H1 (cell line): ENCODE measurements at regions not wholly inside any gene's neighbourhood (a gene's known extent, or its start where the extent isn't known, plus 50 kb on each side); places are given as distances from the start of the nearest gene placed in this dataset.

Experiments used
- CTCF ChIA-PET: fragments of 300-600 bp; sonication (Branson Sonifier 250); formaldehyde crosslinking; loops from one replicate; lab custom pipeline; 2021; ENCODE audit not compliant: partially characterized antibody; lab: Charles Lee
- POLR2A ChIA-PET: fragments of 300-600 bp; sonication (Branson Sonifier 250); formaldehyde crosslinking; loops from one replicate; lab custom pipeline; 2021; ENCODE audit warnings: inconsistent platforms; ENCODE audit not compliant: partially characterized antibody; lab: Charles Lee
- DNase-seq, 2 experiments: peaks; one replicate each; pipeline versions ENCODE4 v3.0.0 to v3.0.0-alpha.2; 2010 to 2022; ENCODE audit warnings: low spot score in 2 of 2, low read depth in 1 of 2, mixed read lengths in 1 of 2
- FAIRE-seq: peaks from 2 replicates; lab custom pipeline; 2011; peaks lifted over from hg19 to GRCh38; lab: Jason Lieb, UNC
- H2AFZ ChIP-seq: 2 replicates; pipeline ENCODE4 v1.8.1; 2012; ENCODE audit warnings: low read length, inconsistent platforms
- H2AK5ac ChIP-seq: 2 replicates; pipeline ENCODE4 v1.6.1; 2013; ENCODE audit warnings: low read depth, low read length
- H2BK120ac ChIP-seq: replicated peaks from 2 replicates; pipeline ENCODE3; 2013; ENCODE audit warnings: low read depth, low read length, inconsistent platforms
- H2BK12ac ChIP-seq: 2 replicates; pipeline ENCODE4 v1.6.1; 2013; ENCODE audit warnings: low read depth, low read length
- H2BK15ac ChIP-seq: 2 replicates; pipeline ENCODE4 v1.6.1; 2013; ENCODE audit warnings: low read length
- H2BK20ac ChIP-seq: 2 replicates; pipeline ENCODE4 v1.6.1; 2013; ENCODE audit warnings: low read length
- H2BK5ac ChIP-seq: 2 replicates; pipeline ENCODE4 v1.6.1; 2013; ENCODE audit warnings: low read depth, low read length
- H3K14ac ChIP-seq: 2 replicates; pipeline ENCODE4 v1.6.1; 2013; ENCODE audit warnings: inconsistent platforms; ENCODE audit not compliant: insufficient read length
- H3K18ac ChIP-seq: 2 replicates; pipeline ENCODE4 v1.6.1; 2013; ENCODE audit warnings: low read length; ENCODE audit errors: extremely low read depth
- H3K23ac ChIP-seq: 2 replicates; pipeline ENCODE4 v1.6.1; 2013; ENCODE audit warnings: inconsistent platforms; ENCODE audit not compliant: insufficient read length
- H3K23me2 ChIP-seq: 2 replicates; pipeline ENCODE4 v1.6.1; 2013; ENCODE audit warnings: low read depth, low read length
- H3K27ac ChIP-seq: 2 replicates; pipeline ENCODE4 v1.6.1; 2011; ENCODE audit warnings: low read depth, low read length, inconsistent platforms
- H3K27me3 ChIP-seq, 4 experiments: replicated peaks in 1 of 4; 1 replicate in 1 of 4; 2 replicates in 3 of 4; pipeline versions ENCODE4 v1.6.1 to v1.8.1; 2011 to 2013; ENCODE audit warnings: low read length in 3 of 4, mild to moderate bottlenecking in 3 of 4, inconsistent platforms in 2 of 4, mixed read lengths in 2 of 4, moderate library complexity in 1 of 4; ENCODE audit not compliant: control insufficient read depth in 3 of 4, insufficient read depth in 3 of 4; ENCODE audit errors: extremely low read depth in 1 of 4
- H3K36me3 ChIP-seq, 4 experiments: 2 replicates each; pipeline versions ENCODE4 v1.6.1 to v1.8.1; 2011 to 2013; ENCODE audit warnings: mild to moderate bottlenecking in 4 of 4, low read length in 3 of 4, moderate library complexity in 2 of 4, control low read depth in 1 of 4, inconsistent platforms in 1 of 4; ENCODE audit not compliant: insufficient read depth in 4 of 4, control insufficient read depth in 2 of 4
- H3K4ac ChIP-seq: replicated peaks from 2 replicates; pipeline ENCODE3; 2013; ENCODE audit warnings: low read length, low read depth, mixed read lengths, inconsistent platforms; ENCODE audit not compliant: insufficient read length
- H3K4me1 ChIP-seq, 4 experiments: replicated peaks in 1 of 4; 1 replicate in 1 of 4; 2 replicates in 3 of 4; pipeline versions ENCODE4 v1.6.1 to v1.8.1; 2011 to 2013; ENCODE audit warnings: low read length in 3 of 4, inconsistent platforms in 2 of 4, mixed read lengths in 1 of 4; ENCODE audit not compliant: insufficient read depth in 4 of 4, control insufficient read depth in 3 of 4
- H3K4me2 ChIP-seq, 2 experiments: 2 replicates each; pipeline versions ENCODE4 v1.6.1 to v1.8.1; 2011 to 2013; ENCODE audit warnings: low read depth in 2 of 2, low read length in 2 of 2, control low read depth in 1 of 2, inconsistent platforms in 1 of 2, mild to moderate bottlenecking in 1 of 2; ENCODE audit not compliant: insufficient read depth in 1 of 2
- H3K4me3 ChIP-seq, 4 experiments: fragments of 200-600, 300-600 bp in 1 of 4; sonication (generic), shearing (Covaris generic), sonication (Bioruptor Twin) in 1 of 4; 2 replicates each; pipeline versions ENCODE4 v1.5.1 to v1.8.1; 2011 to 2016; ENCODE audit warnings: low read length in 4 of 4, low read depth in 3 of 4, control low read depth in 2 of 4, inconsistent platforms in 2 of 4, mild to moderate bottlenecking in 2 of 4, mixed read lengths in 1 of 4, moderate library complexity in 1 of 4; ENCODE audit not compliant: insufficient read depth in 2 of 4; ENCODE audit errors: extremely low read depth in 1 of 4
- H3K56ac ChIP-seq: replicated peaks from 2 replicates; pipeline ENCODE3; 2013; ENCODE audit warnings: low read depth, mild to moderate bottlenecking, mixed read lengths, low read length, inconsistent platforms; ENCODE audit not compliant: insufficient read length
- H3K79me1 ChIP-seq: 2 replicates; pipeline ENCODE4 v1.6.1; 2013; ENCODE audit warnings: low read depth, low read length, control low read depth
- H3K79me2 ChIP-seq, 2 experiments: 2 replicates each; pipeline versions ENCODE4 v1.6.1 to v1.8.1; 2012 to 2013; ENCODE audit warnings: low read length in 2 of 2, mild to moderate bottlenecking in 2 of 2, inconsistent platforms in 1 of 2; ENCODE audit not compliant: insufficient read depth in 2 of 2, control insufficient read depth in 1 of 2
- H3K9ac ChIP-seq, 4 experiments: replicated peaks in 1 of 4; 1 replicate in 1 of 4; 2 replicates in 3 of 4; pipeline versions ENCODE4 v1.6.1 to v1.8.1; 2011 to 2013; ENCODE audit warnings: low read depth in 3 of 4, low read length in 3 of 4, control low read depth in 2 of 4, mild to moderate bottlenecking in 2 of 4, moderate library complexity in 2 of 4, inconsistent platforms in 1 of 4; ENCODE audit errors: extremely low read depth in 1 of 4
- H3K9me3 ChIP-seq, 2 experiments: 2 replicates each; pipeline versions ENCODE4 v1.6.1 to v1.8.1; 2012 to 2013; ENCODE audit warnings: mild to moderate bottlenecking in 2 of 2, moderate library complexity in 2 of 2, control low read depth in 1 of 2, inconsistent platforms in 1 of 2, low read depth in 1 of 2, low read length in 1 of 2, mixed read lengths in 1 of 2; ENCODE audit not compliant: insufficient read depth in 2 of 2
- H4K20me1 ChIP-seq, 2 experiments: replicated peaks in 1 of 2; 2 replicates each; pipeline versions ENCODE3 to v1.8.1; 2011 to 2013; ENCODE audit warnings: inconsistent platforms in 2 of 2, low read length in 2 of 2, mild to moderate bottlenecking in 1 of 2; ENCODE audit not compliant: insufficient read depth in 2 of 2, control insufficient read depth in 1 of 2
- H4K5ac ChIP-seq: 2 replicates; pipeline ENCODE4 v1.6.1; 2013; ENCODE audit warnings: low read length, low read depth, mixed read lengths, inconsistent platforms; ENCODE audit not compliant: insufficient read length
- H4K8ac ChIP-seq: 2 replicates; pipeline ENCODE4 v1.8.0; 2013; ENCODE audit warnings: mild to moderate bottlenecking, moderate library complexity, low read length, inconsistent platforms; ENCODE audit not compliant: insufficient read depth; ENCODE audit errors: extremely low read depth
- H4K91ac ChIP-seq: replicated peaks from 2 replicates; pipeline ENCODE3; 2013; ENCODE audit warnings: low read length, mixed read lengths, inconsistent platforms; ENCODE audit not compliant: insufficient read length
- CTBP2 ChIP-seq: IDR thresholded peaks from 2 replicates; pipeline ENCODE4 v1.7.0; 2011; ENCODE audit warnings: borderline replicate concordance, mild to moderate bottlenecking, moderate library complexity, mixed read lengths, low read length; ENCODE audit not compliant: insufficient read depth, insufficient read length
- GTF2F1 ChIP-seq: IDR thresholded peaks from 2 replicates; pipeline ENCODE4 v1.6.1; 2012; ENCODE audit warnings: low read depth, low read length, improper control_type of control experiment, borderline replicate concordance
- JUND ChIP-seq: IDR thresholded peaks from 2 replicates; pipeline ENCODE4 v1.6.1; 2011; ENCODE audit warnings: mild to moderate bottlenecking, improper control_type of control experiment, low read length
- MAFK ChIP-seq: IDR thresholded peaks from 2 replicates; pipeline ENCODE4 v1.6.1; 2012; ENCODE audit warnings: low read depth, mild to moderate bottlenecking, improper control_type of control experiment, low read length
- POLR2A ChIP-seq, 2 experiments: IDR thresholded peaks; 1 replicate in 1 of 2; 2 replicates in 1 of 2; pipeline ENCODE4 v1.6.1; 2011; ENCODE audit warnings: low read depth in 2 of 2, low read length in 2 of 2, mild to moderate bottlenecking in 2 of 2; ENCODE audit errors: control extremely low read depth in 1 of 2
- RBBP5 ChIP-seq: IDR thresholded peaks from 2 replicates; pipeline ENCODE4 v1.7.1; 2012; ENCODE audit warnings: low read depth, mild to moderate bottlenecking, inconsistent platforms, low read length, moderate library complexity, borderline replicate concordance
- TAF7 ChIP-seq: optimal IDR thresholded peaks from 2 replicates; pipeline ENCODE3; 2011; ENCODE audit warnings: low read depth, mild to moderate bottlenecking, inconsistent platforms, low read length, moderate library complexity, borderline replicate concordance
- TCF12 ChIP-seq: IDR thresholded peaks from 2 replicates; pipeline ENCODE4 v1.6.1; 2011; ENCODE audit warnings: low read depth, mild to moderate bottlenecking, low read length
- WGBS, 2 experiments: shearing (Covaris generic) in 1 of 2; methylation state at CpG; one replicate each; pipeline versions ENCODE4 v1.1.6 to v1.1.7; 2013 to 2015; ENCODE audit warnings: low lambda C conversion rate in 2 of 2, mixed read lengths in 2 of 2, inconsistent platforms in 1 of 2, low coverage in 1 of 2, missing lambda C conversion rate in 1 of 2; ENCODE audit not compliant: insufficient replicate concordance in 2 of 2, insufficient coverage in 1 of 2, insufficient read length in 1 of 2; ENCODE audit errors: extremely low coverage in 1 of 2, missing lambda C conversion rate in 1 of 2; 5-methylcytosine and 5-hydroxymethylcytosine counted together

GRCh38 chr6:14857001-14857400 is 388.9 kb upstream of the JARID2 start:
- no peak overlapping the region for H3K27ac ChIP-seq
- H3K79me2 ChIP-seq = no peaks in the 10 kb centered on the region
- 91% methylated on average over 9 of the region's 9 CpGs; no CpG with 5 or more reads in 1 of the 2 experiments for WGBS, 2 experiments
- CTCF ChIA-PET = no interaction called here
- no peak overlapping the region for H3K4me2 ChIP-seq
- no peaks in the 10 kb centered on the region for H3K23me2 ChIP-seq
- no peak overlapping the region for H4K8ac ChIP-seq
- H3K18ac ChIP-seq = peak overlapping the region; percentile 12; the same call in 1 of the 2 replicates
- H3K9me3 ChIP-seq = no peaks in the 10 kb centered on the region
- H3K56ac ChIP-seq = no peak overlapping the region
- no peak overlapping the region; the same call in 1 of the 2 replicates for H2BK20ac ChIP-seq
- no peak for TF ChIP-seq GTF2F1
- no peak for TF ChIP-seq POLR2A (IDR thresholded peaks at IDR 0.05; ENCODE audit: control extremely low read depth in 1 of 2, low read depth in 2 of 2, low read length in 2 of 2)
- TF ChIP-seq TAF7 = no peak
- no peak for TF ChIP-seq JUND
- no peak for TF ChIP-seq CTBP2
- no peak for TF ChIP-seq TCF12
- no peak for TF ChIP-seq MAFK
- TF ChIP-seq RBBP5 = no peak
- H3K23ac ChIP-seq = no peak overlapping the region
- H3K4me3 ChIP-seq = no peak overlapping the region
- no peak overlapping the region; the same call in 1 of the 2 replicates for H2BK15ac ChIP-seq
- POLR2A ChIA-PET = no interaction called here
- peak overlapping the region; percentile 33; the same call in 1 of the 2 replicates for H2AK5ac ChIP-seq
- H3K4me1 ChIP-seq = peaks cover 0 to 10% (median 6%) of the 10 kb centered on the region in 4 experiments; a peak in 5 of 7 replicates
- no peak overlapping the region for H3K9ac ChIP-seq
- no peak overlapping the region for H4K5ac ChIP-seq
- no peaks in the 10 kb centered on the region for H4K20me1 ChIP-seq
- H3K14ac ChIP-seq = no peak overlapping the region
- peak overlapping the region; percentile 14 for H4K91ac ChIP-seq
- H2BK120ac ChIP-seq = no peak overlapping the region
- DNase-seq = no peak
- H2AFZ ChIP-seq = no peak overlapping the region
- no peak overlapping the region for H2BK5ac ChIP-seq
- no peaks in the 10 kb centered on the region for H3K27me3 ChIP-seq
- no peaks in the 10 kb centered on the region for H3K79me1 ChIP-seq
- no peaks in the 10 kb centered on the region for H3K36me3 ChIP-seq
- H3K4ac ChIP-seq = no peak overlapping the region
- FAIRE-seq = no peak
- H2BK12ac ChIP-seq = no peak overlapping the region; the same call in 1 of the 2 replicates
